Fibroblast of the aortic adventitia (primary cell): ENCODE measurements at regions not wholly inside any gene's neighbourhood (a gene's known extent, or its start where the extent isn't known, plus 50 kb on each side); places are given as distances from the start of the nearest gene placed in this dataset.

Experiments
- DNase-seq: peaks from one replicate; pipeline ENCODE4 v3.0.0-alpha.2; 2010; ENCODE audit warnings: low read depth
- H3K4me3 ChIP-seq: 2 replicates; pipeline ENCODE4 v1.5.1; 2011; ENCODE audit warnings: low read depth, mild to moderate bottlenecking, control low read depth, low read length, moderate library complexity
- TF ChIP-seq, protein P1 (sequence below): IDR thresholded peaks from 2 replicates; pipeline ENCODE4 v1.5.1; 2011; ENCODE audit warnings: mild to moderate bottlenecking, low read length, control low read depth, inconsistent platforms; ENCODE audit not compliant: insufficient read depth

DNA sequence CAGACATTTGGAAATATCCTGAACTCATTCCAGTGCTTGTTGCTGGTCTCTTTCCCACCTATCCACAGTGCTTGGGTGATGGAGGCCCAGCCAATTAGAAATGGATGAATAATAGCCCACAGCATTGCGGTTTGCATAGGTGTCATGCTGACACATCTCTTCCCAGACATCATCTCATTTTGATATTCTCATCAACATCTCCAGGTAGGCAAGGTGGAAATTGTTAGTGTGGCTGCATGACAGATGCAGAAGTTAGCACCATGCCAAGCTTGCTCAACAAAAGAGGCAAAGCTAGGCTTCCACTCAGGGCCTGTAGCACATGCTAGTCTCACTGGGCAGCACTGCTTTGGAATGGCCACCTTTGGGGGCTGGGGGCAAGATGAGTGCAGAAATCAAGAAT, 1118.9 kb downstream of the VRK1 start:
- TF ChIP-seq, protein P1, sequence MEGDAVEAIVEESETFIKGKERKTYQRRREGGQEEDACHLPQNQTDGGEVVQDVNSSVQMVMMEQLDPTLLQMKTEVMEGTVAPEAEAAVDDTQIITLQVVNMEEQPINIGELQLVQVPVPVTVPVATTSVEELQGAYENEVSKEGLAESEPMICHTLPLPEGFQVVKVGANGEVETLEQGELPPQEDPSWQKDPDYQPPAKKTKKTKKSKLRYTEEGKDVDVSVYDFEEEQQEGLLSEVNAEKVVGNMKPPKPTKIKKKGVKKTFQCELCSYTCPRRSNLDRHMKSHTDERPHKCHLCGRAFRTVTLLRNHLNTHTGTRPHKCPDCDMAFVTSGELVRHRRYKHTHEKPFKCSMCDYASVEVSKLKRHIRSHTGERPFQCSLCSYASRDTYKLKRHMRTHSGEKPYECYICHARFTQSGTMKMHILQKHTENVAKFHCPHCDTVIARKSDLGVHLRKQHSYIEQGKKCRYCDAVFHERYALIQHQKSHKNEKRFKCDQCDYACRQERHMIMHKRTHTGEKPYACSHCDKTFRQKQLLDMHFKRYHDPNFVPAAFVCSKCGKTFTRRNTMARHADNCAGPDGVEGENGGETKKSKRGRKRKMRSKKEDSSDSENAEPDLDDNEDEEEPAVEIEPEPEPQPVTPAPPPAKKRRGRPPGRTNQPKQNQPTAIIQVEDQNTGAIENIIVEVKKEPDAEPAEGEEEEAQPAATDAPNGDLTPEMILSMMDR: no peak
- no peak overlapping the region for H3K4me3 ChIP-seq
- DNase-seq: no peak

- H3K4me3 ChIP-seq: no peak overlapping the region
- no peak for DNase-seq
Measured at GRCh38 chr14:97916669-97917568, 1119.7 kb downstream of the VRK1 start.

DNA sequence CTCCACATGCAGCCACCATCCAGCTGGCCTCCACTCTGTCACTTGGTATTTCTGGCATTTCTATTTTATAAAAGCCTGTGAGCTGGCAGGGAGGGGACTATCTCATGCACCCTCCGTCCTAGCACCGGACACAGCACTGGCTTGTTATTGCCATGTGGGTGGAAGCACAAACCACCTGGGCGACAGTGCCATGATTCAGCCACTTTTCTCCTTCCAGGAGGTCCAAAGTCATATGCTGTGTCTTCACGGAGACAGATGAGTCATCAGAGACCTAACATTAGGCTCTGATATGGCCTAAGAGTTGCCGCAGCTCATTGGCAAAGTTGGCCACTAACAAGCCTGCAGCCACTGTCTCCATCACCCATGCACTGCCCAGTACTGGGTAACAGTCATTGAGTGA, 1123.0 kb downstream of the VRK1 start:
- DNase-seq: no peak
- H3K4me3 ChIP-seq: no peak overlapping the region
- TF ChIP-seq, protein P1: no peak

More at GRCh38 chr14:97916669-97917568, 1119.7 kb downstream of the VRK1 start:
- TF ChIP-seq, protein P1: no peak

GRCh38 chr14:97921296-97921695, 1124.1 kb downstream of the VRK1 start:
- H3K4me3 ChIP-seq: no peak overlapping the region
- DNase-seq: no peak
- TF ChIP-seq, protein P1: no peak

DNA sequence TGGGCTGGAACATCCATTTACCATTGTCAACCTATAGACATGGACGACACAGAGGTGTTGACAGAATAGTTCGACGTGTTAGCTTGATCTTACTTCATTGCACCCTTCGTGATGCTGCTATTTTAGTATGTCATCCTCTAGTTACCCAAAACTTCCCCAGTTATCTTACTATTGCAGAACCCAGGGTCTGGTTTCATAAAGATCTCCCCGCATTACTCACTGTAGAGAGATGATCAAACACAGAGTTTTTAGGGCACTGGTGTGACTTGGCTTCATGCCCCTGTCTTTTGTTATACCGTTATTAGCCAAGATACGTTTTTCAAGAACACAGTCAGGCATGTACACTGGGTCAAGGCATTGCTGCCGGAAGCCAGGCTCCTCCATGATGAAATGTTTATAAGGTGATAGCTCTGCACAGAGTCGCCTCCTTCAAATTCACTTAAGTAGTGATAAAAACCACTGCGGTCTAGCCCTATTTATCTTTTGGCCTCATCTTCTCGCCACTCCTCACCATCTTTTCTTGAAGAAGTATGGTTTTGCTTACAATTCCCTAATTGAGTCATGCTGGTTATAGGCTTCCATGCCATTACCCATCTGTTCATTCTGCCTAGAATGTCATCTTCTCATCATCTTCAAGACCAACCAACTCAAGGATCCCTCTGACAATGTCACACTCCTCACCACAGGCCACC, 1127.9 kb downstream of the VRK1 start:
- TF ChIP-seq, protein P1: no peak
- no peak overlapping the region for H3K4me3 ChIP-seq
- DNase-seq: no peak

DNA sequence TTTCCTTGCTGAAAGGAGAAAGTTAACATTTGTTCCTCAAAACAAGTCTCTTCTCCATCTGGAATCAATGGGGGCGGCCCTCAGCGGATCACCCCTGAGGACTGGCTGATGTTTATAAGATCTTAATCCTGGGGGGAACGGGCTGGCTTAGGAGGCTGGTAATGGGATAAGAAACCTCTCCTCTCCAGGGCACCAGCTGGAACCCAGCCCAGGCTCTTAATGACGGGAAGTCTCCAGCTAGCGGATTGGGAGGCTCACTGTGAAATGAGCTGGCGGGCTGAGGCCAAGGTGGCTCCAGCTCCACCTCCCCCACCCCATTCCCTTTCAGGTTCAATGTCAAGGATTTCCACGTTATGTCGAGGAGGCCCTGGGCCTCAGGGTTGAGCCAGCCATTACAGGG, 1133.0 kb downstream of the VRK1 start:
- TF ChIP-seq, protein P1: no peak
- H3K4me3 ChIP-seq: no peak overlapping the region
- no peak for DNase-seq
